Mesenchymal stem cell (in vitro differentiated cells and primary cell): ENCODE measurements at regions not wholly inside any gene's neighbourhood (a gene's known extent, or its start where the extent isn't known, plus 50 kb on each side); places are given as distances from the start of the nearest gene placed in this dataset.
"Not testable (repeated sequence)": the region's sequence is repeated elsewhere in the genome, so short reads cannot be mapped to it uniquely, and the experiment has no call there.

ENCODE experiments used
- DNase-seq: peaks from one replicate; pipeline ENCODE4 v3.0.0-alpha.2; 2013
- H2AFZ ChIP-seq: one replicate; pipeline ENCODE4 v1.6.1; 2013; ENCODE audit warnings: low read depth, mild to moderate bottlenecking, control low read depth, inconsistent platforms, low read length, moderate library complexity
- H2AK5ac ChIP-seq: 2 replicates; pipeline ENCODE4 v1.6.1; 2013; ENCODE audit warnings: low read length, moderate library complexity, mild to moderate bottlenecking, inconsistent platforms; ENCODE audit not compliant: severe bottlenecking
- H2BK120ac ChIP-seq: one replicate; pipeline ENCODE4 v1.6.1; 2013; ENCODE audit warnings: low read depth, mild to moderate bottlenecking, inconsistent platforms, low read length, moderate library complexity
- H2BK12ac ChIP-seq, 2 experiments: one replicate each; pipeline ENCODE4 v1.6.1; 2013; ENCODE audit warnings: inconsistent platforms in 2 of 2, low read length in 2 of 2, mild to moderate bottlenecking in 2 of 2, moderate library complexity in 2 of 2, control low read depth in 1 of 2
- H2BK15ac ChIP-seq: one replicate; pipeline ENCODE4 v1.6.1; 2013; ENCODE audit warnings: mild to moderate bottlenecking, low read depth, inconsistent platforms; ENCODE audit not compliant: poor library complexity, severe bottlenecking
- H2BK5ac ChIP-seq: 2 replicates; pipeline ENCODE4 v1.6.1; 2013; ENCODE audit warnings: low read depth, mild to moderate bottlenecking, low read length, control low read depth, inconsistent platforms; ENCODE audit not compliant: poor library complexity, severe bottlenecking
- H3K14ac ChIP-seq, 2 experiments: one replicate each; pipeline ENCODE4 v1.6.1; 2013; ENCODE audit warnings: inconsistent platforms in 2 of 2, low read length in 2 of 2, control low read depth in 1 of 2, mild to moderate bottlenecking in 1 of 2, moderate library complexity in 1 of 2
- H3K18ac ChIP-seq, 2 experiments: one replicate each; pipeline ENCODE4 v1.6.1; 2013; ENCODE audit warnings: inconsistent platforms in 2 of 2, low read length in 2 of 2, control low read depth in 1 of 2, low read depth in 1 of 2, mild to moderate bottlenecking in 1 of 2
- H3K23ac ChIP-seq, 2 experiments: one replicate each; pipeline ENCODE4 v1.6.1; 2013; ENCODE audit warnings: inconsistent platforms in 2 of 2, low read length in 2 of 2, mild to moderate bottlenecking in 2 of 2, moderate library complexity in 2 of 2, control low read depth in 1 of 2
- H3K27ac ChIP-seq: 2 replicates; pipeline ENCODE4 v1.5.1; 2013; ENCODE audit warnings: mild to moderate bottlenecking, moderate library complexity, low read length, control low read depth, inconsistent platforms; ENCODE audit not compliant: poor library complexity, severe bottlenecking
- H3K27me3 ChIP-seq, 2 experiments: 2 replicates each; pipeline versions ENCODE4 v1.6.1 to v1.7.0; 2013; ENCODE audit warnings: low read length in 2 of 2, mild to moderate bottlenecking in 2 of 2, moderate library complexity in 2 of 2, control low read depth in 1 of 2, inconsistent platforms in 1 of 2; ENCODE audit not compliant: control insufficient read depth in 1 of 2, insufficient read depth in 1 of 2
- H3K36me3 ChIP-seq, 2 experiments: 2 replicates each; pipeline versions ENCODE4 v1.6.1 to v1.7.0; 2013; ENCODE audit warnings: low read length in 2 of 2, control low read depth in 1 of 2, inconsistent platforms in 1 of 2, low read depth in 1 of 2, mild to moderate bottlenecking in 1 of 2; ENCODE audit not compliant: insufficient read depth in 2 of 2, control insufficient read depth in 1 of 2
- H3K4ac ChIP-seq, 2 experiments: one replicate each; pipeline ENCODE4 v1.6.1; 2013; ENCODE audit warnings: inconsistent platforms in 2 of 2, low read length in 2 of 2, mild to moderate bottlenecking in 2 of 2, moderate library complexity in 2 of 2, control low read depth in 1 of 2, low read depth in 1 of 2
- H3K4me1 ChIP-seq: 2 replicates; pipeline ENCODE4 v1.6.1; 2013; ENCODE audit warnings: low read depth, low read length, control low read depth; ENCODE audit not compliant: control insufficient read depth, insufficient read depth
- H3K4me2 ChIP-seq: 2 replicates; pipeline ENCODE4 v1.6.1; 2013; ENCODE audit warnings: low read length, mild to moderate bottlenecking, inconsistent platforms; ENCODE audit not compliant: poor library complexity, severe bottlenecking
- H3K4me3 ChIP-seq, 2 experiments: 2 replicates each; pipeline versions ENCODE4 v1.5.1 to v1.7.0; 2013; ENCODE audit warnings: low read length in 2 of 2, mild to moderate bottlenecking in 2 of 2, control low read depth in 1 of 2, low read depth in 1 of 2; ENCODE audit not compliant: insufficient read depth in 1 of 2
- H3K79me1 ChIP-seq: replicated peaks from 2 replicates; pipeline ENCODE4 v1.6.1; 2013; ENCODE audit warnings: mild to moderate bottlenecking, control low read depth, low read length, inconsistent platforms; ENCODE audit not compliant: poor library complexity, severe bottlenecking
- H3K9ac ChIP-seq: 2 replicates; pipeline ENCODE4 v1.7.0; 2013; ENCODE audit warnings: mild to moderate bottlenecking, low read length, moderate library complexity
- H3K9me3 ChIP-seq: 2 replicates; pipeline ENCODE4 v1.7.0; 2013; ENCODE audit warnings: mild to moderate bottlenecking, low read length; ENCODE audit not compliant: control insufficient read depth
- H4K8ac ChIP-seq: one replicate; pipeline ENCODE4 v1.6.1; 2013; ENCODE audit warnings: inconsistent platforms, mild to moderate bottlenecking, low read length, moderate library complexity
- H4K91ac ChIP-seq: one replicate; pipeline ENCODE4 v1.6.1; 2013; ENCODE audit warnings: mild to moderate bottlenecking, low read length, inconsistent platforms
- WGBS: methylation state at CpG from one replicate; pipeline ENCODE4 v1.1.7; 2013; ENCODE audit warnings: mixed read lengths; 5-methylcytosine and 5-hydroxymethylcytosine counted together

DNA sequence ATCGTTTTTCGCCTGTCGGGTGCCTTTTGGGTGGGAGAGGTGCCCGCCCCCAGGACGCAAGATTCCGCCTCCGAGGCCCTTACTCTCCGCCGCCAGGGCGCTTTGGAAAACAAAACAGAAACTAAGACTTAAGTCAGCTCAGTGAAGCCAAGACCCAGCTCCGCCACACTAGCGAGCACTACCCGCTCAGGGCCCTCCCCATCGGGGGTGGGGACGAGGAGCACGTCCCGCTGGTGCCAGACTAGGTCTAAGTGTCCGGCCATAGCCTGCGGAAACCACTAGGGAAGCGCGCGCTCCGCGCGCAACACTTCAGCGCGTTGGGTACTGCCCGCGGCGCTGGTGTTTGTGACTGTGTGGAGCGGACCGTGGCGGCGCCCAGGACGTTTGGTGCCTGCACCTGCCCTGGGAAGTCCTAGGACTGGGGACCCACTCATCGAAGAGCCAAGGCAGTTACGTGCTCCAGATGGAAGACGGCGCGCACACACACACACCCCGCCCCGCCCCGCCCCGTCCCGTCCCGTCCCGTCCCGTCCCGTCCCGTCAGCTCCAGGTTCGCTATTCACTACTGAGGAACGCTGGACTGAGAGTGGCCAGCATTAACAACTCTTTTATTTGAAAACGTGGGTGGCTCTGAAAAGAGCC lies 57.6 kb upstream of the BOLA1 start:
- WGBS: no CpG with 5 or more reads among the region's 53 CpGs
- DNase-seq, H2BK15ac ChIP-seq, H3K36me3 ChIP-seq, H3K4me2 ChIP-seq, H3K4me3 ChIP-seq, H3K27me3 ChIP-seq, H2BK120ac ChIP-seq, H3K27ac ChIP-seq, H3K9ac ChIP-seq, H4K8ac ChIP-seq, H2AK5ac ChIP-seq, H3K18ac ChIP-seq, H3K9me3 ChIP-seq, H2BK5ac ChIP-seq, H2AFZ ChIP-seq, H3K14ac ChIP-seq, H3K4ac ChIP-seq, H4K91ac ChIP-seq, H3K79me1 ChIP-seq, H3K4me1 ChIP-seq, H3K23ac ChIP-seq, H2BK12ac ChIP-seq: not testable (repeated sequence)

- H3K27me3 ChIP-seq, H3K4me2 ChIP-seq, H3K4ac ChIP-seq, H3K4me1 ChIP-seq, H3K79me1 ChIP-seq, H2BK12ac ChIP-seq, H3K27ac ChIP-seq, H3K36me3 ChIP-seq, DNase-seq, H3K18ac ChIP-seq, H3K23ac ChIP-seq, H2BK120ac ChIP-seq, H3K9ac ChIP-seq, H2BK5ac ChIP-seq, H2AFZ ChIP-seq, H3K4me3 ChIP-seq, H3K9me3 ChIP-seq, H3K14ac ChIP-seq, H4K91ac ChIP-seq, H2AK5ac ChIP-seq, H2BK15ac ChIP-seq, H4K8ac ChIP-seq: not testable (repeated sequence)
- no CpG with 5 or more reads among the region's 62 CpGs for WGBS
Observed at GRCh38 chr1:149842458-149843064, 56.8 kb upstream of the BOLA1 start.

DNA sequence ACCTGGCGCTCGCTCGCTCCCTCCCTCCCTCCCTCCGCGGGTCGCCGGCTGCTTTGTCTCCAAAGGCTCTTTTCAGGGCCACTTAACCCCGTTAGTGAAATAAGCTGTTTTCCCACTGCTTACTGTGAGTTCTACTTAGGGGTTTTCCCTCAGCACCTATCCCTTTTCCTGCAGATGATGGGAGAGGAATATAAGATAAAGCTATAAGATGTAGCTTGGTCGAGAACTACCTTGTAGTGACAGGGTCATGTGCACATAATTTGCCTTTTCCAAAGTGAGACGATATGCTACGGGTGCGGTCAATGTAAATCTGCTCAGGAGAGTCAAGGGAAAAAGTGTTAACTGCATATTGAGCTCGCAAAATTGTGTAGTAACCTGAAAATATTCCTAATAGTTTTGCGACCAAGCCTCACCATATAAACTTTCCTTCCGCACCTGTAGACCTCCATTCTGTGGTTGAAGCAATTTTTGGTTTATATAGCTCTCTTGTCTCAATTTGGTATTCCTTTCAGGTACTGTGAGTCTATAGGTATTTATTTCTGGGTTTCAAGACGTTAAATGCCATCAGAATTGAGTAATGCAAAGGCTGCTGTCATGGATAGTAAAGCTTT lies 55.8 kb upstream of the BOLA1 start:
- Histone ChIP-seq H4K8ac (no peak overlapping the region), H3K4me1 (no peaks in the 10 kb centered on the region), H4K91ac (no peak overlapping the region), H2BK12ac (no peak overlapping the region), H3K27ac (peak overlapping the region; percentile 18), H3K36me3 (peaks cover 0 to 9% of the 10 kb centered on the region in 2 experiments), H3K4me3 (peak overlapping the region; percentile 34 to 99), H3K79me1 (peaks cover 8% of the 10 kb centered on the region), H2BK120ac (no peak overlapping the region), H2BK5ac (no peak overlapping the region), H2AK5ac (no peak overlapping the region), H3K4me2 (peak overlapping the region; percentile 88), H3K14ac (no peak overlapping the region), H3K27me3 (no peaks in the 10 kb centered on the region), H3K9ac (peak overlapping the region; percentile 96), H2BK15ac (no peak overlapping the region), H3K9me3 (no peaks in the 10 kb centered on the region), H3K18ac (peak overlapping the region in 1 of 2 experiments; percentile 52), H3K4ac (peak overlapping the region in 1 of 2 experiments; percentile 61), H3K23ac (no peak overlapping the region), H2AFZ (no peak overlapping the region)
- 0% methylated on average over 8 of the region's 16 CpGs for WGBS
- DNase-seq: peak; percentile 42

GRCh38 chr1:149844101-149844500 lies 55.3 kb upstream of the BOLA1 start:
- WGBS: no CpG with 5 or more reads among the region's 3 CpGs
- Histone ChIP-seq H3K23ac (no peak overlapping the region), H3K27me3 (no peaks in the 10 kb centered on the region), H4K8ac (no peak overlapping the region), H3K27ac (no peak overlapping the region), H3K4me3 (peak overlapping the region in 1 of 2 experiments; percentile 99), H3K79me1 (peaks cover 8% of the 10 kb centered on the region), H2AFZ (no peak overlapping the region), H2AK5ac (no peak overlapping the region), H3K36me3 (peaks cover 0 to 9% of the 10 kb centered on the region in 2 experiments), H2BK5ac (no peak overlapping the region), H3K18ac (no peak overlapping the region), H3K14ac (no peak overlapping the region), H3K9ac (peak overlapping the region; percentile 96), H3K4me1 (no peaks in the 10 kb centered on the region), H3K9me3 (no peaks in the 10 kb centered on the region), H3K4ac (no peak overlapping the region), H2BK15ac (no peak overlapping the region), H2BK120ac (no peak overlapping the region), H4K91ac (no peak overlapping the region), H3K4me2 (peak overlapping the region; percentile 88), H2BK12ac (no peak overlapping the region)
- DNase-seq: peak; percentile 69
